GM18951 (cell line): ENCODE measurements at regions not wholly inside any gene's neighbourhood (a gene's known extent, or its start where the extent isn't known, plus 50 kb on each side); places are given as distances from the start of the nearest gene placed in this dataset.
A peak's percentile ranks its signal among the peaks of the same experiment; 100 is the strongest.

Source experiments
- POLR2A ChIP-seq: IDR thresholded peaks from 4 replicates; pipeline ENCODE4 v1.6.1; 2011; ENCODE audit warnings: mild to moderate bottlenecking; ENCODE audit not compliant: insufficient read length, insufficient read depth; ENCODE audit errors: extremely low read depth
- in situ Hi-C: fragments of 300-500 bp; cut with MboI; formaldehyde crosslinking; loops from one replicate; pipeline ENCODE4 v1.12.0; 2022; ENCODE audit warnings: low sequenced_read_pairs, mixed read lengths, inconsistent platforms; ENCODE audit not compliant: unreplicated experiment

DNA sequence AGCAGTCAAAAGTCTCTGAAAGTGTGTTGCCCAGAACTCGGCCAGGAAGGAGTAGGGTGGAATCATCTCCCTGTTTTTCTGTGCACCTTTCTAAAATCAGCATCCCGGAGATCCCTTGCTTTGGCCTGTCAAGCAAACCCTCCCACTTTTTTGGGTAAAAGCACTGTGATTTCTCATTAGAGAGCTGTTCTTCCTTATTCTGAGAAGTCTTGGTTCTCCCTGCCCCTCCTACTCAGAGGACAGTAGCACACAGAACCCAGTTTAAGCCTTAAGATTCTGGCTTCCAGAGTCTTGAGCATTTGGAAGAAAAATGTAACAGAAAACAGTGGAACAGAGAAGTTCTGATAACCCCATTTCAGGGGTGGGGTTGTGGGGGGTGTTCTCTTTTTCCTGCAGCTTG, 52.6 kb upstream of the KATNAL1 start:
- no peak for TF ChIP-seq POLR2A
- in situ Hi-C loops: no loop called here

DNA sequence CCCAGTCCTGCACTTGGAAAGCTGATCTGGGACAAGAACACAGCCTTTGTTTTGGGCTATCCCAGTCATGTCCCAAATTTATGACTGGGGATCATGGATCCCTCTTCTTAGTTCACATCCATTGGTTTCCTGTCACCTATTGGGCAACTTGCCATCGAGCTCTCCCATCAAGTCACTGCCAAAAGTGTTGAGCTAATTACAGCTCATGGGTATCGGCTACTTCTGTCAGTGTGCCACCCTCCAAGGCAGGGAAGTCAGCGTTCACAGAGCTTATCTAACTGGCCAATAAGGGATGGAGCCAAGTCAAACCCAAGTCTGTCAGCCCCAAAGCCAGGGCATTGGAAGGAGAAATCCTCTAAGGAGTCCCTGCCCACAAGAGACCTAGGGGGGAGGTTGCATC, 53.2 kb upstream of the KATNAL1 start:
- no peak for TF ChIP-seq POLR2A
- in situ Hi-C loops: no loop called here

DNA sequence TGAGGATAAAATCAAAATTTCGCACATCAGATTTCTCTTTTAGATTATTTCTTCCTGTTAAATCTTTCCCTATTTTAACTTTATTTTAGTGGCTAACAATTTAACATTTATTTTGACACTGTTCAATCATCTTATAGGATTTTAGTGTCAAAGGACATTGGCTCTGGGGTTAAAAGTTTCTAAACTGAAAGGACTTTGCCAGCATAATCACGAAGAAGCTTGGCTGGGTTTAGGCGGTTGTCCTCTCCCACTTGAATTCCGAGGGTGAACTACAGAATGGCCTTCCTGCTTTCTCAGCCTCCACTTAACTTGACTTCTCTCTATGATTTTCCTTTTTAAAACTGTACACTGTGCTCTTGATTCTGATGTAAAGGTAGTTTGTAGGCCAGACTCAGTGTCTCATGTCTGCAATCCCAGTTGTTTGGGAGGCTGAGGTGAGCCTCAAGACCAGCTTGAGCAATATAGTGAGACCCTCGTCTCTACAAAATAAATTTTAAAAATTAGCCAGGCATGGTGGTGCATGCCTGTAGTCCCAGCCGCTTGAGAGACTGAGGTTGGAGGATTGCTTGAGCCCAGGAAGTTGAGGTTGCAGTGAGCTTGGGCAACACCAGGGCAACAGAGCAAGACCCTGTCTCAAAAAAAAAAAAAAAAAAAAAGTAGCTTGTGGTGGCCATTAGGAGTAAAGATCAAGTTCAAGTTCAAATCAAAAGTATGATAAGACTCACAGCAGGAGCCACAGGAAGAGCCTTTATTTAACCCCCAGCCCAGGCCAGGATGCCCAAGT, 54.8 kb upstream of the KATNAL1 start:
- in situ Hi-C loops: no loop called here
- TF ChIP-seq POLR2A: no peak

DNA sequence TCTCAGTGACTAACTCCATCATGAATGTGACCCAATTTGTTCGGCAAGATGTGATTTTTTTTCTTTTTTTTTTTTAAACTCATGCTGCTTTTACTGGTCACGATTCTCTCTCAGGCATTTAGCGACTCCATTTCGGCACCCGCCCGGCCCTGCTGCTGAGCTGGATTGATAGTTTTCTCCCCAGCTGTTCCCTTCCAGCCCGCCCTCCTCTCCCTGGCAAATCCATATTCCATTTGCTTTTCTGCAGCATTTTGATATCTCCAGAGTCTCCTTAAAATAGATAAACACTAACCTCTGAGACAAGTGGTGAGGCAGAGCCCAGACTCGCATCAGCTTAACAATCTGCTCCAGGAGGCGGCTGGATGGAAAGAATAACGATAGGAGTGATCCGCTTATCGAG, 55.5 kb upstream of the KATNAL1 start:
- no peak for TF ChIP-seq POLR2A
- in situ Hi-C loops: no loop called here

DNA sequence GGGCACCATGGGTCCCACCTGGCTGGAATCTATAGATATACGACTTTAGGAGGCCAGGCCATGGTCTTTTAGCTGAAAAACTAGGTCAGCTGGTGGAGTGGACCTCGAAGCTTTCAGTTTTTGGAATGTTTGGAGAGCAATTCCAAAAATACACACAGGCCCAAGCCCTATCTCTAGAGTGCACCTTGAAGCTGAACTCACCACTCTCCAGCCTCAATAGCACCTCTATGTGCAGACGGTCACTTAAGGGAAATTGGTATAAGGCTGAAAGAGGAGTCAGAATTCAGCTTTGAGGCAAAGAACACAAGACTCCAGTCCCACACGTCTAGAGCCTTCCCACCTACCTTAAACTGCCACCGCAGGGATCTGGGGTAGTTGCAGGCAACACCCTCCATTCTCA, 56.4 kb upstream of the KATNAL1 start:
- TF ChIP-seq POLR2A: no peak
- in situ Hi-C loops: no loop called here

DNA sequence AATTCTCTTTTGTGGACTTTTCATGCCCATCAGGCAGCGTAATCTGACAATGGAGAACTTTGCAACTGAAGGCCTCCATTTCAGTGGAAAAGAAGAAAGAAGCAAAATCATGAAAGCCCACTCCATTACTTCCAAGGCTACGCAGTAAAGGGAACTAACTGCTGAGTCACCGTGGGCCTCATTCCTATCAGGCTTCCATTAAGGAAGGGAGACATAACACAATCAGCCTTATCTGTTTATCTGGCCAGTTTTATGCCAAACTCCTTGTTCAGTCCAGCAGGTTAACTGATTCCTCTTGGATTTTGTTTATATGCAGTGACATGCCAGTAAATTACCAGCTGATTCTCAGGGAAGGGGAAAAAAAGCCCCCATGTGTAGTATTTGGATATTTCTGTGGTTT, 56.8 kb upstream of the KATNAL1 start:
- TF ChIP-seq POLR2A: no peak
- in situ Hi-C loops: no loop called here

DNA sequence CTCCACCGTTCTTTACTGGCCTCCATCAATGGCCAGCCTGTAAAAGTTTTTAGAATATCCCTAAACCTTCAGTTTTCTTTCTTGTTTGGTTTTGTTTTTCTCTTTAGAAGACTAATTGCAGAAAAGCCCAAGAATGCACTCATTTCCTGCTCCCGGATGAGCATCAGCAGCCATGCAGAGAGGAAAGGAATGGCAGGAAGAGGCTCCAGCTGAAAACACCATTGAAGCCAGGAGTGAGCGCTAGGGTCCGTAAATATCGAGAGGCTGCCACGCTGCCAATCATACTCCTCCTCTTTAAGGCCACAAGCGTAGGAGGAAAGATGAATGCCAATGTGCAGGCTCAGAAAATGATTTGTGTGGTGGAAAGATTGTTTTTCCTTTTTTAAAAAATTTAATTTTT, 57.4 kb upstream of the UBE2L5 start:
- in situ Hi-C loops: no loop called here
- TF ChIP-seq POLR2A: no peak

DNA sequence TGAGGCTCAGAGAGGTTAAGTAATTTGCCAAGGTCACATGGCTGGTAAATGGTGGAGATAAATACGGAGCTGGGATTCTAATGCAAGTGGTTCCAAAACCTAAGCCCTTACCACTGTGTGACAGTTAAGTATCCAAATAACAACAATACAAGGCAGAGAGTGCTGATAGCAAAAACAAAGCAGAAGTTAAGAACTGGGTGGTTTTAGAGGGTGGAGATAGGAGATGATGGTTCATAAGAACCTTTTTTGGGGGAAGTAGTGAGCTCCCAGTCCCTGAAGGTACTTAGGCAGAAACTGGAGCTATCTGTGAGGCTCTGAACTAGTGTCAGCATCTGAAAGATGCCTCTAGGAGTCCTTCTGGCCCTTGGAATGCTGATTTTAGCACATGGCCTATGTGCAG, 56.2 kb upstream of the UBE2L5 start:
- no peak for TF ChIP-seq POLR2A
- in situ Hi-C loops: no loop called here

DNA sequence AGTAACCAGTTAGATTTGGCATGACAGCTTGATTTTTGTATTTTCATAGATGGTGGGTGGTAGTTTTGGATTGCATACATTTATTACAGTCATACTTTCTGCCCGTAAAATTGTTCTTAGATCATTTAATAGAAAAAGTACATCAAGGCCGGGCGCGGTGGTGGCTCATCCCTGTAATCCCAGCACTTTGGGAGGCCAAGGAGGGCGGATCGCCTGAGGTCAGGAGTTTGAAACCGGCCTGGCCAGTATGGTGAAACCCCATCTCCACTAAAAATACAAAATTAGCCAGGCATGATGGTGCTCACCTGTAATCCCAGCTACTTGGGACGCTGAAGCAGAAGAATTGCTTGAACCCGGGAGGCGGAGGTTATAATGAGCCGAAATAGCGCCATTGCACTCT, 55.0 kb upstream of the UBE2L5 start:
- no peak for TF ChIP-seq POLR2A
- in situ Hi-C loops: no loop called here

DNA sequence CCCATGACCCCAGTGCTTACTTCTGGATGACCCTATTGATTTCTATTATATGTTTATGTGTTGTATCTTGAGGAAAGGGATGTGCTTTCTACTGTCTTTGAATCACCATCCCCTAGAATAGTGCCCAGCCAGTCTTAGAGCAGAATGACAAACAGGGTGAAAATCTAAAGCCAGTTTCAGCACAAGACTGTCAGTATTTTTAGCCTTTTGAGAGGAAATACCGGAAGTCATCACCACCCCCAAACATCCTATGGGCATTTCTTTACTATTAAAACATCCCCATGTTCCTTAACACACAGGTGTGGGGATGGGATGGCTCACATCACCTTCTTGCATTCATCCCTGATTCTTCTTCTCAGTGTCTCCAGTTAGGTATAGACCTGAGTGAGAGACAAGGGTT, 52.1 kb upstream of the UBE2L5 start:
- in situ Hi-C loops: no loop called here

DNA sequence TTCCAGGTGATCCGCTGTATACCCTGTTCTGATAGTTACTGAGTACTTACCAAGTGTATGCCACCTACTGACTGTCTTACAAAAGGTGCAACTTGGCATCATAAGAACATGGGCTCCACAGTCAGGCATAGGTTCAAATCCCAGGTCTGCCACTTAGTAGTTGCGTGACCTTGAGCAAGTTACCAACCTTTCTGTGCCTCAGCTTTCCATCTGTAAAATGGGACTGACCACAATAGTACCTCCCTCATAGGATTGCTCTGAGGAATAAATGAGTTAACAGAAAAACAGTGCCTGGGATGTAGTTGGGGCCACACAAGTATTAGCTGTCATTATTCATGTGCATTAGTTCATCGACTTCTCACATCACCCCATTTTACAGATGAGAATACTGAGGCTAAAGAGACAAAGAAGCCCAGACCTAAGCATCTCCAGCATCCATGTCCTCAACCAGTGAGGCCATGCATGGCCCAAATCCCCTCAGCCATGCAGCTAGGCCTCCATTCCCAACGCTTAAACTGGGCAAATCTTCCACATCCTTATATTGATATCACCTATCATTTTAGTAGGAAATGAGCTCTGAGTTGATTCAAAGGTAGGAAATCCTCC, 51.3 kb upstream of the UBE2L5 start:
- no peak for TF ChIP-seq POLR2A
- in situ Hi-C loops: no loop called here

More for the DNA sequence above, 52.1 kb upstream of the UBE2L5 start:
- no peak for TF ChIP-seq POLR2A

DNA sequence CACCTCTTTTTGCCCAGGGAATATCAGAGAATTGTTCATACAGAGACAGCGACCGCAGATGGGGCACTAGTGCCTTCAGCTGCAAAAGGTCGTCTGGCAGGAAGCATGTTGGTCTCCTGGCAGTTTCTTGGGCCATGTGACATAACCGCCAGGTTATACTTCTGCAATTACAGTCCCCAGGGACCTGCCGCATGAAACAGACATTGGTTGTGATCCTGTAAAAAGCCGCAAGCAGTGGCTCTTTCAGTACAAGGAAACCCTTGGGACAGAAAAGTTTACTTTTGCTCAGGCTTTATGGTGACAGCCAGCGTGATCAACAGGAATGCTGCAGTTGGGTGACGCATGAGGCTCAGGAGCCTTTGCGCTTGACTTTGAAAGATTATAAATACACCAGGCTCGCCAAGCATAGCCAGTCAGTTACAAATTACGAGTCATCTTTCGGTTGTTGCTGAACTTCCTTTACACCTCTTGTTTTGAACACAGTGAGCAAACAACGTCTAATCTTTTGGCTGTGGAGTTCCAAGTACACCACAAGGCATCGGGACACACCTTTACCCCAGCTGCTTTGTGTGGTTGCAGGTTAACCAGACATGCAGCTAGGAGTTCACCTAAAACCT, 50.5 kb upstream of the UBE2L5 start:
- TF ChIP-seq POLR2A: peak; percentile 44
- in situ Hi-C loops: no loop called here
